ENCODE measurements at regions not wholly inside any gene's neighbourhood (a gene's known extent, or its start where the extent isn't known, plus 50 kb on each side); places are given as distances from the start of the nearest gene placed in this dataset.
"Not testable (repeated sequence)": the region's sequence is repeated elsewhere in the genome, so short reads cannot be mapped to it uniquely, and the experiment has no call there.

- no peak for DNase-seq
These were observed 185.6 kb downstream of the OR2B2 start for GRCh38 chr6:27726619-27727023.

GRCh38 chr6:27720607-27721580 lies 191.3 kb downstream of the OR2B2 start:
- no peak for DNase-seq

DNA sequence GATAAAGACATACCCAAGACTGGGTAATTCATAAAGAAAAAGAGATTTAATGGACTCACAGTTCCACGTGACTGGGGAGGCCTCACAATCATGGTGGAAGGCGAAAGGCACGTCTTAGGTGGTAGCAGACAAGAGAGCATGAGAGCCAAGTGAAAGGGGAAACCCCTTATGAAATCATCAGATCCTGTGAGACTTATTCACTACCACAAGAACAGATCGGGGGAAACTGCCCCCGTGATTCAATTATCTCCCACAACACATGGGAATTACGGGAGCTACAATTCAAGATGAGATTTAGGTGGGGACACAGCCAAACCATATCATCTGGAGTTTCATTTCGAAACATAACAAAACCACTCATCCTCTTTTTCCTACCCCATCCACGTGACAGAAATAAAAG lies 193.2 kb downstream of the OR2B2 start:
- DNase-seq, result not testable (repeated sequence)

- DNase-seq, result no peak
These were observed 205.8 kb downstream of the OR2B2 start for GRCh38 chr6:27706431-27706830.

DNA sequence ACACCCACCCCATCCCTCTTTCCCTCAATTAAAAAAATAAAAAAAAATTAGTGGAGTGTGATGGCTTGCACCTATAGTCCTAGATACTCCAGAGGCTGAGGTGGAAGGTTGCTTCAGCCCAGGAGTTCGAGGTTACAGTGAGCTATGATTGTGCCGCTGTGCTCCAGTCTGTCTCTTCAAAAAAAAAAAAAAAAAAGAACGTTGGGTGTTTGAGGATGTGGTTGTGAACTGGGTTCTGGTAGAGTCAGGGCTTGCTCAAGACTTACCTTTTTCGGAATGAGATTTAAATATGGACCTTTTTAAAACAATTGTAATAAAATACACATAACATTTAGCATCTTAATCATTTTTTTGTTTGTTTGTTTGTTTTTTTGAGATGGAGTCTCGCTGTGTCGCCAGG lies 211.9 kb downstream of the OR2B2 start:
- no peak for DNase-seq

DNA sequence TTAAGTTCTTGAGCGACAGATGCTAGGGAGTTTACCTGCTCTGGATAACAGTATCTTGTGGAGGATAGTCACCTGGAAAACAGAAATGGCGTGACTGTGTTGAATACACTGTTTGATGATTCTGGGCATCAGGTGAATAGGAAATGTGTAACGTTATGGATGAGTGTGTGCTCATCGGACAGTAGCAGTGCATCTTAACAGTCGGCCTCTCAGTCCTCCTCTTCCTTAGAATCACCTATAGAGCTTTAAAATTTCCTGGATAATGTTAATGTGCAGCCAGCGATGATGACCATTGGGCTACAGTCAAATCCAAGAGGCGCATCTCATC lies 217.7 kb downstream of the OR2B2 start:
- DNase-seq, result no peak

GRCh38 chr6:27693766-27694546 lies 218.2 kb downstream of the OR2B2 start:
- DNase-seq, result no peak

DNA sequence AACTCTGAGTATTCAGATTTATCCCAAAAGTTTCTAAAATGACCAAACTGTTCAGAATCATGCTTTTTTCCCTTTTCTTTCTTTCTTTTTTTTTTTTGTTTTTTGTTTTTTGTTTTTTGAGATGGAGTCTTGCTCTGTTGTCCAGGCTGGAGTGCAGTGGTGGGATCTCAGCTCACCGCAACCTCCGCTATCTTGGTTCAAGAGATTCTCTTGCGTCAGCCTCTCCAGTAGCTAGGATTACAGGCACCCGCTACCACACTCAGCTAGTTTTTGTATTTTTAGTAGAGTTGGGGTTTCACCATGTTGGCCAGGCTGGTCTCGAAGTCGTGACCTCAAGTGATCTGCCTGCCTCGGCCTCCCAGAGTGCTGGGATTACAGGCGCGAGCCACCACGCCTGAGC lies 219.2 kb upstream of the ZNF184 start:
- DNase-seq, result not testable (repeated sequence)

DNA sequence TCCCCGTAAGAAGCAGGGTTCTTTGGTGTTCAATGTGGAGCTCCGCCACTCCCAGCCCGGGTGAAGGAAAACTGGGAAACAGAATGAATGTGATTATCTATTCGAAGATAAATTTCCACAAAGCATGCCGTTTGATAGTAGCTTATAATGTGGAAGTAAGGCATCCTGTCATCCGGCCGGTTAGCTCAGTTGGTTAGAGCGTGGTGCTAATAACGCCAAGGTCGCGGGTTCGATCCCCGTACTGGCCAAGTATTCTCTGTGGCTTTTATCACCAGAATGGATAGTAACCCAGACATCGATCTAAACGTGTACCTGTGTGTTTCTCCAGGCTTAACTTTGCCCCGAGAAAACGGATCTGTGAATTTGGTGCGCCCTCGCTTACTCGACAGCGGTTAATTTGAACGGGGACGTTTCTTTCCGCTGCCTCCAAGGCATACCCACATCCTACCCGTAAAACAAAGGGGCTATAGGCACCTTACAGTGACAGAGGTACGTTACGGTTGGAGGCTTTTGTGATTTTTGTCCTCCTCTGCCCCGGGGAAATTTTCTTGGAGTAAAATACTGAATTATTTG lies 215.2 kb upstream of the ZNF184 start:
- peak; percentile 65 for DNase-seq

GRCh38 chr6:27687154-27688013 lies 214.5 kb upstream of the ZNF184 start:
- DNase-seq, result peak; percentile 63

DNA sequence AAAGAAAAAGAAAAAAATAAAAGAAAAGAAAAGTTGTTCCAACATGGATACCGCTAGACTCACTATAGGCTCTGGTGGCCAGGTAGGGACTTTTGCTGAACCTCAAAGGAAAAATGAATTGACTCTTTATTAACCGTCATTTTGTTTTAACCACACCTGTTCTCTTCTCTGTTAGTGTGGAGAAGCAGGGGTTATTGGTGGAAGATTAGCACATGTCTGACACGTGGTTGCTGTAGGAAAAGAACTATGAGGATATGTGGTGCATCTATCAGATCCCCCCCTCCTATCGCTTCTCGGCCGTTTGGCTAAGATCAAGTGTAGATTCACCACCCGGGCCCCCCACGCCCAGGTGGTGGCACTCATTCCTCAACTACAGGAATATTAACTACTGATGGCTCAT lies 212.4 kb upstream of the ZNF184 start:
- DNase-seq, result no peak

GRCh38 chr6:27684264-27685211 lies 211.6 kb upstream of the ZNF184 start:
- peak; percentile 29 for DNase-seq

DNA sequence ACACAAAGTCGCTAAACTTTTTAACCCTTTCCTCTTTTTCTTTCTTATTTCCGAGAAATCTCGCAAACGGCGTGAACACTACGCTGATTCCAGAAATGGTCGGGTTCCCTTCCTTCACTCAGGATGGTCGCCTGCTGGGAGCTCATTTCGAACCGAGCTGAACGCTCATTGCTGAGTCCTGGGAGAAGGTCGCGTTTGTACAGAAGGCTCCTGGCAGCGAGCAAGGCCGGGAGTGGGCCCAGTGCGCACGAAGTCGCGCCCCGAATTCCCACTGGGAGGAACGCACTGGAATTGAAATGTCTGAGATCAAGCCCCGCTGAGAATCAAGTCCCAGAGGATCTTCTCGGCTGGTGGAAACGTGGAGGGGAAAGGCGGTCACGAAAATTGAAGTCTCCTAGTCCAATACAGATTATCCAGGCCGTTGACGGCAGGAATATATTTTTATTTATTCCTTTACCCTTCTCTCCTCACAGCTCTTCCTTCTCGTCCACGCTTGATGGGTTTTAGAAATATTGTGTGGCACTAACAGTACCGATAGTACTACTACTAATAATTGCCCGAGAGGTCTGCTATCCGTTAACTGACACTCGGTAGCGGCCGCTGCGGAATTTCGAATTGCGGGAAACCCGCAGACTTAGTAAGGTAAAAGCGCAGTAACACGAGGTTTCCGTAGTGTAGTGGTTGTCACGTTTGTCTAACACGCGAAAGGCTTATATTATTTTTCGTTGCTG lies 207.2 kb upstream of the ZNF184 start:
- DNase-seq, result no peak

GRCh38 chr6:27679308-27679963 lies 206.5 kb upstream of the ZNF184 start:
- no peak for DNase-seq

- DNase-seq, result no peak
These were observed 205.6 kb upstream of the ZNF184 start for GRCh38 chr6:27678469-27678868.

DNA sequence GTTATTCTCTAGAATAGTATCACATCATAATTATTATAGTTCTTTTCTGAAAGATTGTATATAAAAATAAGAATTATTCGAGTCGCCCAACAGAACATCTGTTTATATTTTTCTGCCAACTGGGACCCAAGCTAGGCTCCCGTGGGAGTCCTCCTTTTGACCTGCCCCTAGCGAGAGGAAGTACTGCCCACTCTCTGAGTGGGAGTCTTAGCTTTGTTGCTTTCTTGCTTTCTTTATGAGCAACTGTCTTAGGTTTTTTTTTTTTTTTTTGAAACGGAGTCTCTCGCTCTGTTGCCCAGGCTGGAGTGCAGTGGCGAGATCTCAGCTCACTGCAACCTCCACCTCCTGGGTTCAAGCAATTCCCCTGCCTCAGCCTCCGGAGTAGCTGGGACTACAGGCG lies 202.0 kb upstream of the ZNF184 start:
- no peak for DNase-seq

DNA sequence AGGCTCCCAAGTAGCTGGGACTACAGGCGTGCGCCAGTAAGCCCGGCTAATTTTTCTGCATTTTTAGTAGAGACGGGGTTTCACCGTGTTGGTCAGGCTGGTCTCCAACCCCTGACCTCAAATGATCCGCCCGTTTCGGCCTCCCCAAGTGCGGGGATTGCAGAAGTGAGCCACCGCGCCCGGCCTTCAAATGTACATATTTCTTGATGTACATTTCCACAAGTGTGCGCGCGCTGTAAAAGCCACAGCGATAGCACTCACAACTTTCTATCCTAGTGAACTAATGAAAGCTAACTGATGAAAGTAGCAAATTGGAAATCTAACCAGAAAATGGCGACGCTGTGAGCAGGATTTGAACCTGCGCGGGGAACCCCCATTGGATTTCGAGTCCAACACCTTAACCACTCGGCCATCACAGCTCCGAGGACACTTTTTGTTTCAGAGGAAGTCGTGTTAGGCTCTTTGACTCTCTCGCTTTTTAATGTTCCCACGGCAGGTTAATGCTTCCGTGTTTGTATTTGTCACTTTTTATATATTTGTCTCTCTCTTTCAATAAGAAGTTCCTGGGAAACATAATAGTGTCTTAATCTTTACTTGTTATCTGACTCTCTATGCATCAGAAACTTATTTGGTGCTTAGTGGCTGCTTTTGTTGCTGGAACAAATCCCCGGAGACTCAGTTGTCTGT lies 199.4 kb upstream of the ZNF184 start:
- no peak for DNase-seq

DNA sequence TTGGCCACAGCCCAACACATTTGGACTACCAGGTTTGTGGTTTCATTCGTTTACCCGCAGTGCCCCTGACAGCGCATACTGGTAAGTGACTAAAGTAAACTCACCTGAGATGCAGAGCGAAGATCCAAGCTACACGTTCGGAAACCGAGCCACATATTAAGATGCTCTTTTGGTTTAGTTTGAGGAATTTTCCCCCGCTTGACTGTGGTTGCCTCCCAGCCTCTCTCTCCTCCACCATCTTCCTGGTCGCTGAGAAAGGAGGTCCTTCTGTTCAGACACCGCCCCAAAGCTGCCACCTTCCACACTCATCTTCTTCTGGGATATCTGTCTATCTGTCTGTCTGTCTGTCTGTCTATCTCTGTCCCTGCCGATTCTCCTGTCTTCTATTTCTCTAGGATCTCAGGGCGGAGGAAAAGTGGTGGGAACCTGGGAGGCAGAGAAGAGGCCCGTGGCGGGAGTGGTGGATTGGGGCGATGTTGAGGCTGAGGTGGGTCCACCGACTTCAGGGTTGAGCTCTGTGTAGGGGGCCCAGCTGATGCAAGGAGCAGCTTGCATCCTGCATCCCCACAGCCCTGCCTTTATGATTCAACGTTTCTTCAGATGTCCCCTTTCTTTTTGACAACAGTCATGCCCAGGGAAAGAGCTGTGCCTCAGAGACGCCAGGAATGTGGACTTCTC lies 196.9 kb upstream of the ZNF184 start:
- DNase-seq, result no peak

DNA sequence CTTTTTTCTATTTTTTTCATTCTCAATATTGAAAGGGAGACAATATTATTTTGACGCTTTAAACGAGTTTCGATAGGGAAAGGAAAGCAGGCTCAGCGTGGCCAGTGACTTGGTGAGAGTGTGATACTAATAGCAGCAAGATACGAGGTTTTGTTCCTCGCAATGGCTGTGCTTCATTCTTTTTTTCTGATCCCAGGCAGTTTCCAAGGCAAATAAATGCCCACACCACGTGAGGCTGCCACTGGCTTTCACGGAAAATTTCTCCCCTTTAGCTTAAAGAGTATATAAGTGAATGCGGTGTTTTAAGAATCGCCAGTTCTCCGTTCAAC lies 196.4 kb upstream of the ZNF184 start:
- DNase-seq, result no peak
